GM10266 (cell line): ENCODE measurements at regions not wholly inside any gene's neighbourhood (a gene's known extent, or its start where the extent isn't known, plus 50 kb on each side); places are given as distances from the start of the nearest gene placed in this dataset.

Experiments used
- DNase-seq: peaks from one replicate; pipeline ENCODE4 v3.0.0; 2012; ENCODE audit errors: extremely low spot score
- TF ChIP-seq, protein P1 (sequence below): IDR thresholded peaks from 2 replicates; pipeline ENCODE4 v1.5.1; 2012; ENCODE audit warnings: mild to moderate bottlenecking, low read depth; ENCODE audit not compliant: control insufficient read depth, insufficient read depth; ENCODE audit errors: missing control alignments

DNA sequence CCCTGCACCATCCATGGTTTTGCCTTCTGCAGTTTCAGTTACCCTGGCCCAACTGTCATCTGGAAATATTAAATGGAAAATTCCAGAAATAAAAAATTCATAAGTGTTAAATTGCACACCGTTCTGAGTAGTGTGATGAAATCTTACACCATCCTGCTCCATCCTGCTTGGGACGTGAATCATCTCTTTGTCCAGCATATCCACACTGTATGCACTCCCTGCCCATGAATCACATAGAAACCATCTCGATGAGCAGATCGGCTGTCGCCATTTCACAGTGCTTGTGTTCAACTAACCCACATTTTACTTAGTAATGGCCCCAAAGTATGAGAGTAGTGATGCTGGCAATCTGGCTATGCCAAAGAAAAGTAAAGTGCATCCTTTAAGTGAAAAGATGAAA, 105.9 kb upstream of the ID4 start:
- DNase-seq: no peak
- TF ChIP-seq, protein P1, sequence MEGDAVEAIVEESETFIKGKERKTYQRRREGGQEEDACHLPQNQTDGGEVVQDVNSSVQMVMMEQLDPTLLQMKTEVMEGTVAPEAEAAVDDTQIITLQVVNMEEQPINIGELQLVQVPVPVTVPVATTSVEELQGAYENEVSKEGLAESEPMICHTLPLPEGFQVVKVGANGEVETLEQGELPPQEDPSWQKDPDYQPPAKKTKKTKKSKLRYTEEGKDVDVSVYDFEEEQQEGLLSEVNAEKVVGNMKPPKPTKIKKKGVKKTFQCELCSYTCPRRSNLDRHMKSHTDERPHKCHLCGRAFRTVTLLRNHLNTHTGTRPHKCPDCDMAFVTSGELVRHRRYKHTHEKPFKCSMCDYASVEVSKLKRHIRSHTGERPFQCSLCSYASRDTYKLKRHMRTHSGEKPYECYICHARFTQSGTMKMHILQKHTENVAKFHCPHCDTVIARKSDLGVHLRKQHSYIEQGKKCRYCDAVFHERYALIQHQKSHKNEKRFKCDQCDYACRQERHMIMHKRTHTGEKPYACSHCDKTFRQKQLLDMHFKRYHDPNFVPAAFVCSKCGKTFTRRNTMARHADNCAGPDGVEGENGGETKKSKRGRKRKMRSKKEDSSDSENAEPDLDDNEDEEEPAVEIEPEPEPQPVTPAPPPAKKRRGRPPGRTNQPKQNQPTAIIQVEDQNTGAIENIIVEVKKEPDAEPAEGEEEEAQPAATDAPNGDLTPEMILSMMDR: no peak

- DNase-seq: no peak
- TF ChIP-seq, protein P1: no peak
Measured at GRCh38 chr6:19734061-19734460, 103.1 kb upstream of the ID4 start.

- DNase-seq: no peak
Measured at GRCh38 chr6:19734519-19734918, 102.7 kb upstream of the ID4 start.

GRCh38 chr6:19736066-19736465, 101.1 kb upstream of the ID4 start:
- DNase-seq: no peak
- TF ChIP-seq, protein P1: no peak

More at GRCh38 chr6:19734519-19734918, 102.7 kb upstream of the ID4 start:
- TF ChIP-seq, protein P1: no peak

DNA sequence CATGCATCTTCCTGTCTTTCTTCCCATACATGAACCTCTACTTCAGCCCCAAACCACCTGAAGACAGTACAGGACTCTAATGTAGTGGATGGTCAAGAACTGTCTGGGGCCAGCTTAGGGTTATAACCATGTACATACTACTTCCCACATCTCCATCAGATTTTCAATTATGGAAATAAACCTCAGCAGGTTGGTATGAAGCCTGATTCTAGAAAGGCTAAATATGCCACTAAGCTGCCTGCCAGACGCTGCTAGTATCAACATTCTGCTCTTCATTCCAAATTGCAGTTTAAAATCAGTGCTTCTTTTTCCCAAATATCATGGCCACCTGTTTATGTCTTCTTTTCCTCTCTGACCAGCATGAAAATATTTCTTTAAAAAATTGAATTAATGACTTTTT, 99.2 kb upstream of the ID4 start:
- TF ChIP-seq, protein P1: no peak

DNA sequence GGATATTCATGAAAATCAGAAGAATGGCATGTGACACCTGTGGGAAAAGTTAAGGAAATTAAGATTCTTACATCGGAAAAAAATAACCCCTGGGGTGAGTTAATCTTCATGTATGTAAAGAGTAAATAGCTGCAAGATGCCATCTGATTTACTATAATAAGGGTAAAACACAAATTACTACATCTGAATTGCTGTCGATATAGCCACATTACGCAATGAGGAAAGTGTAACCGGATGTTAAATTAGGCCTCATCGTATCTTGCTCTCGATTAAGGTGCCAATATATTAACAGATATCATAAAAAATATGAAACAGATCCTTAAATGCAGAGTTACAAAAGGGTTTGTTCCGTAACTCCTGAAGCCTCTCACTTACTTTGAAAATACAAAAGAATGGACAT, 87.4 kb upstream of the ID4 start:
- no peak for DNase-seq
- TF ChIP-seq, protein P1: no peak

More for the DNA sequence above, 99.2 kb upstream of the ID4 start:
- no peak for DNase-seq

- TF ChIP-seq, protein P1: no peak
- DNase-seq: no peak
Measured at GRCh38 chr6:19752746-19753145, 84.4 kb upstream of the ID4 start.
